SK-N-MC (cell line): ENCODE measurements at regions not wholly inside any gene's neighbourhood (a gene's known extent, or its start where the extent isn't known, plus 50 kb on each side); places are given as distances from the start of the nearest gene placed in this dataset.

Experiments
- EZH2 ChIP-seq: fragments of 200-600 bp; sonication (generic); IDR thresholded peaks from one replicate; pipeline ENCODE4 v1.6.1; 2017; ENCODE audit warnings: antibody characterized with exemption
- POLR2AphosphoS5 ChIP-seq: IDR thresholded peaks from 2 replicates; pipeline ENCODE4 v1.6.1; 2012; ENCODE audit warnings: mild to moderate bottlenecking, low read depth, low read length, borderline replicate concordance

GRCh38 chr18:67969458-67969857, 452.9 kb upstream of the DSEL start:
- TF ChIP-seq POLR2AphosphoS5: no peak
- TF ChIP-seq EZH2: no peak
